ENCODE measurements at regions not wholly inside any gene's neighbourhood (a gene's known extent, or its start where the extent isn't known, plus 50 kb on each side); places are given as distances from the start of the nearest gene placed in this dataset.

- Histone ChIP-seq H3K36me3 (ENCODE audit: control insufficient read depth, insufficient read depth, low read length) (no peaks in the 10 kb centered on the region), H3K4me1 (ENCODE audit: control insufficient read depth, insufficient read depth, low read length) (no peaks in the 10 kb centered on the region), H3K27ac (ENCODE audit: low read length) (no peak overlapping the region), H3K27me3 (ENCODE audit: control insufficient read depth, insufficient read depth, low read length) (peaks cover 9% of the 10 kb centered on the region), H3K4me3 (ENCODE audit: low read depth in 2 of 2, low read length in 2 of 2) (no peak overlapping the region), H3K9me3 (ENCODE audit: control insufficient read depth, insufficient read depth, low read depth, low read length) (no peaks in the 10 kb centered on the region)
- in situ Hi-C loops (cut with HindIII; ENCODE audit: low pct_unique_long_range_greater_than_20kb, low sequenced_read_pairs), result no loop called here
- ChIA-PET CTCF (no interaction called here), POLR2A (no interaction called here)
- no TSS peak for BruUV-seq (replicated peaks)
- intact Hi-C loops (cut with micrococcal nuclease; ENCODE audit: unreplicated experiment), result no loop called here
- TF ChIP-seq REST (IDR thresholded peaks at IDR 0.05; ENCODE audit: insufficient read depth in 1 of 2, low read depth in 2 of 2, low read length in 1 of 2), result no peak
- TF ChIP-seq CTCF (IDR thresholded peaks at IDR 0.05), result no peak
- TF ChIP-seq SIN3A (IDR thresholded peaks at IDR 0.05; ENCODE audit: borderline replicate concordance, insufficient read depth, low read depth, low read length), result no peak
- TF ChIP-seq POLR2AphosphoS5 (IDR thresholded peaks at IDR 0.05; ENCODE audit: low read depth, low read length), result no peak
- TF ChIP-seq TCF7L2 (IDR thresholded peaks at IDR 0.05; ENCODE audit: low read depth, low read length), result no peak
- ATAC-seq (no peak), DNase-seq (ENCODE audit: low read depth, low spot score) (no peak)
Measured at GRCh38 chr16:9333469-9333868, 242.0 kb downstream of the HAPSTR1 start.

GRCh38 chr16:9334103-9334502 is 242.7 kb downstream of the HAPSTR1 start:
- no peak for TF ChIP-seq REST (IDR thresholded peaks at IDR 0.05; ENCODE audit: insufficient read depth in 1 of 2, low read depth in 2 of 2, low read length in 1 of 2)
- TF ChIP-seq SIN3A (IDR thresholded peaks at IDR 0.05; ENCODE audit: borderline replicate concordance, insufficient read depth, low read depth, low read length), result no peak
- TF ChIP-seq TCF7L2 (IDR thresholded peaks at IDR 0.05; ENCODE audit: low read depth, low read length), result no peak
- Histone ChIP-seq H3K36me3 (ENCODE audit: control insufficient read depth, insufficient read depth, low read length) (no peaks in the 10 kb centered on the region), H3K9me3 (ENCODE audit: control insufficient read depth, insufficient read depth, low read depth, low read length) (no peaks in the 10 kb centered on the region), H3K4me1 (ENCODE audit: control insufficient read depth, insufficient read depth, low read length) (no peaks in the 10 kb centered on the region), H3K4me3 (ENCODE audit: low read depth in 2 of 2, low read length in 2 of 2) (no peak overlapping the region), H3K27ac (ENCODE audit: low read length) (no peak overlapping the region), H3K27me3 (ENCODE audit: control insufficient read depth, insufficient read depth, low read length) (peaks cover 5% of the 10 kb centered on the region; the same call in 1 of the 2 replicates)
- in situ Hi-C loops (cut with HindIII; ENCODE audit: low pct_unique_long_range_greater_than_20kb, low sequenced_read_pairs), result no loop called here
- no peak for DNase-seq (ENCODE audit: low read depth, low spot score)
- no TSS peak for BruUV-seq (replicated peaks)
- intact Hi-C loops (cut with micrococcal nuclease; ENCODE audit: unreplicated experiment), result no loop called here
- ChIA-PET CTCF (no interaction called here), POLR2A (no interaction called here)
- ATAC-seq, result no peak
